ENCODE measurements at regions not wholly inside any gene's neighbourhood (a gene's known extent, or its start where the extent isn't known, plus 50 kb on each side); places are given as distances from the start of the nearest gene placed in this dataset.
"Not testable (repeated sequence)": the region's sequence is repeated elsewhere in the genome, so short reads cannot be mapped to it uniquely, and the experiment has no call there.

DNA sequence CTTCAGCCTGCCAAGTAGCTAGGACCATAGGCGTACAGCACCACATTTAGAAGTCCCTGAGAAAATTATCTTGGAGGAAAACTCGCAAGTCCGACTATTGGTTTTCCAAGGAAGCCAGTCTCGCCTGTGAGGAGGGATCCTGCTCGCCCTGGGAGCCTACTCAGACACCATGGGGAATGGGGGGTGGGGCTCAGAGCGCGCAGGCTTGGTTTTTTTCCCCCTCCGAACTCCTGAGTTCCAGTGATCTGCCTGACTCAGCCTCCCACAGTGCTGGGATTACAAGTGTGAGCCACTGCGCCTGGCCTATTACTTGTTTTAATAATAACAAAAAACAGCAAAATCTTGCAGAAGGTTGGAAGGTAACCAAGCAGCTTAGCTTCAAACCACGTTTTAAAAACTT lies 153.7 kb downstream of the OR2B2 start:
- WGBS, 3 donors, result 75 to 81% (median 79%) methylated on average over 10 of the region's 10 CpGs
- no peak overlapping the region for H3K27ac ChIP-seq (ENCODE audit: low read depth, low read length)

DNA sequence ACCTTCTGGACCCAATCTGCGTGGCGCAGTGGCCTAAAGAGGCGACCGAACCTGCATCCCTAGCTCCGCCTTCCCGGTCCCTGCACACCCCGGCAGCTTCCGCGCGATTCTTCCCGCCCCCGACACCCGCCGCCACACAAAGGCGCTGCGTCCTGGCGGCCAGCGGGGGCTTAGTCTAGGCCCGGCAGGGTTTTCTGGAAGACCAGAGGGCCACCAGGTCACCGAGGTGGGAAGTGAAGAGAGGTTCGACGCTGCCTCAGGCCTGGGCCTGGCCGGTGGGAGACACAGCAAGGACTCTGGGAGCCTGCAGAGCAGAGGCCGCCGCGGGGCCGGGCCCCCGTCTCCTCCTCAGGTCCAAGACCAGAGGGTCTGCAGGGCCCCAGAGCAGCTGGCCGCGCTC lies 154.9 kb downstream of the OR2B2 start:
- no peak overlapping the region for H3K27ac ChIP-seq (ENCODE audit: low read depth, low read length)
- 10 to 14% (median 12%) methylated on average over 25 to 30 of the region's 30 CpGs for WGBS, 3 donors

DNA sequence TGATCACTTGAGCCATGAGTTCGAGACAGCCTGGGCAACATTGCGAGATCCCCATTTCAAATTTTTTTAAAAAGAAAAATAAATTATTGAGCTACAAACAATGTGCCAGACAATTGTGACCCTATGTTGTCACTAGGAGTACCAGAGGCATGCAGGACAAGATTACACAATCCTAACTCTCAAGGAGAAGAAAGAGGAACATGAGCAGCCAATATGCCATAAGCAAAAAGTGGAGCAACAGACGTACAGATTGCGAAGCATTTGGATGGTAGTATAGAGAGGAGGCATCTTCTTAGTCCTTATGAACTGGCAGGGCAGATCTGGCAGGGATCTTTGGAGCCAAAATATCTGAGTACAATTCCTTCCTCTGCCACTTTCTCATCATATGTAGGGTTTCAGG lies 156.4 kb downstream of the OR2B2 start:
- no peak overlapping the region for H3K27ac ChIP-seq (ENCODE audit: low read depth, low read length)
- WGBS, 3 donors, result 58 to 93% (median 69%) methylated on average over 4 of the region's 4 CpGs

DNA sequence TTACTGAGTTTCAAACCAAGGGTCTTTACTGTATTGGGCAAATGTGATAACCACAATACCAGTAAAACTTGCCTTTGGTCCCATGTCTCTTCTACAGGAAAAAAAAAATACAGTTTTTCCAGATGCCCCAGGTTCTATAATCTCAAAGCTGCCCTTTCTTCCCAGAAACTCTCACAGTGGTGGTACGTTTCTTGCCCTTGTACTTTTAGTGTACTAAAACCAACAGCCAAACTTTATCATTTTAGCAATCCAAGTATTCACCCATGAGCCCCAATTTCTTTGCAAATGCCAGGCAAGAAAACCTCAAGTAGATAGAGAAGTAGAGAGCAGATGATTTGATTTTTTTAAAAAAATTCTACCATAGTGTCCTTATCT lies 157.8 kb downstream of the OR2B2 start:
- 12 to 19% (median 14%) methylated on average over 1 of the region's 1 CpG for WGBS, 3 donors
- H3K27ac ChIP-seq (ENCODE audit: low read depth, low read length), result no peak overlapping the region

DNA sequence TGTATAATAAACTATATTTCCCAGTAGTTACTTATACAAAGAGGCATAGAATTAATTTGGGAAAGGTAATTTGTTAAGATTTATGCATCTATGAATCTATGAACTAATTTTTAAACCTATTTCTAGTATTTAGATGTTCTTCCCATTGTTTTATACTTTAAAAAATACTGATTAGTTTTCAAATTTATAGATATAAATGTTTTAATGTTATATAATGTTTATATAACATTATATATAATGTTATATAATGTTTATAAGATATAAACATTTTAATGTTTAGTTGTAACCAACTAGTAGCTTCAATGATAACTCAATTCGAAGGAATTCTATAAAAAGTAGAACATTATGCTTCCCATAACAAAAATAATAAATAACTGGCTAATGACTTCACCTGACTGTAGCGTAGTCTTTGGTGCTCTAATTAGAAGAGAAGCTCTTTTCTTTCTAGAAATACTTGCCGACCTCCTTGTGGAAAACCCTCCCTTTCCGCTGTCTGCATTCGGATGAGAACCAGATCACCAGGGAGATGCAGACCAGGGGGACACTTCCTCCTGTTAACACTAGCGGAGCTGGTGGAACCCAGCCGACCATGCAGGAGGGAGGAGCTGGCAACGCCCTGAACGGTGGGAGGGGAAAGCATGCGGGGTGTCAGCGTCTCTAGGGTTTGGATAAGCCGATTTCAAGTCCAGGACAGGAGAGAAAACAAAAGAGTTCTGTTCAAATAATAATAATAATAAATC lies 158.4 kb downstream of the OR2B2 start:
- 0% methylated on average over 12 of the region's 12 CpGs for WGBS, 3 donors
- no peak overlapping the region for H3K27ac ChIP-seq (ENCODE audit: low read depth, low read length)

DNA sequence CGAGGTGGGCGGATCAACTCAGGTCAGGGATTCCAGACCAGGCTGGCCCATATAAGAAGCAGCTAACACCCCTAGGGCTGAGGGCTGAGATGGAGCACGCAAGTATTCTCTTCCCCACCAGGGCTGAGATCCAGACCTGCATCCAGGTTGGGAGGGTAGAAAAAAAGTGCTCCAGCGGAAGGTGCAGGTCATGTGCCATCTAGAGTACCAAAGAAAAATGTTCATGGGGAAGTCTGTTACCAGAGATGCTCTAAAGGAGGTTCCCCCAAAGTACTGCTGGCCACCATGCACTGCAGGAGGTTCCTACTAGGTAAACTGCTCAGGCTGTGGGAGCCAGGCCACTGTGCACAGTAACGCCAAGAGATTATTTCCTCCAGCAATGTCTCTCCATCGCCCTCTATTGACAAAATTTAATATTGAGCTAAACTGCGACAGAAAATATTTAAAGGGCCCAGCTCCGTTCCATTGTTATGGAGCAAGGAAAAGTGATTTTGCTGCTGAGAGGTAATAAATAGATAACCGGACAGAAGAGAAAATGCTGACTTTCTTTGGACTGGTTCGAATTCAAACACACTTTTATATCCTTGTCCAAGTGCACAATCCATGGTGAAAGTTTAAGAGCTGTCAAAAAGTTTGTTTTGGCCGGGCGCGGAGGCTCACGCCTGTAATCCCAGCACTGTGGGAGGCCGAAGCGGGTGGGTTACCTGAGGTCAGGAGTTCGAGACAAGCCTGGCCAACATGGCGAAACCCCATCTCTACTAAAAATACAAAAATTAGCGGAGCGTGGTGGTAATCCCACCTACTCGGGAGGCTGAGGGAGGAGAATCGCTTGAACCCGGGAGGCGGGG lies 159.9 kb downstream of the OR2B2 start:
- 6 to 14% (median 11%) methylated on average over 24 of the region's 24 CpGs for WGBS, 3 donors
- no peak overlapping the region for H3K27ac ChIP-seq (ENCODE audit: low read depth, low read length)

DNA sequence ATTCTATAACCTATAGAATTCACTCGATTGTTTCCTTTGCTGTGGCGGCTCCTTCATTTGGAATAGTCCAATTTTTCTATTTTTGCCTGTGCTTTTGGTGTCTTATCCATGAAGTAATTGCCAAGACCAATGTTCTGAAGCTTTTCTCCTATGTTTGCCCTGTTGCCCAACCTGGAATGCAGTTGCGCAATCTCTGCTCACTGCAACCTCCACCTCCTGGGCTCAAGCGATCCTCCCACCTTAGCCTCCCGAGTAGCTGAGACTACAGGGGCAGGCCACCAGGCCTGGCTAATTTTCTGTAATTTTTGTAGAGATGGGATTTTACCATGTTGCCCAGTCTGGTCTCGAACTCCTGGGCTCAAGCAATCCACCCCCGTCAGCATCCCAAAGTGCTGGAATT lies 163.5 kb downstream of the OR2B2 start:
- H3K27ac ChIP-seq (ENCODE audit: low read depth, low read length), result no peak overlapping the region
- WGBS, 3 donors, result 80 to 83% (median 80%) methylated on average over 7 of the region's 7 CpGs

DNA sequence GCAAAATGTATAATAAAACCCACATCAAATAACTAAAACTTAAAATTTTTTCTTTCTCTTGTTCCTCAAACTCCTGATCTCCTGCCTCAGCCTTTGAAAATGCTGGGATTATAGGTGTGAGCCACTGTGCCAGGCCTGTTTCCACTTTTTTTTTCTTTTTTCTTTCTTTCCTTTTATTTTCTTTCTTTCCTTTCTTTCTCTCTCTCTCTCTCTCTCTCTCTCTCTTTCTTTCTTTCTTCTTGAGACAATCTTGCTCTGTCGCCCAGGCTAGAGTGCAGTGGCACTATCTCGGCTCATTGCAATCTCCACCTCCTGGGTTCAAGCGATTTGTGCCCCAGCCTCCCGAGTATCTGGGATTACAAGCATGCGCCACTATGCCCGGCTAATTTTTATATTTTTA lies 164.6 kb downstream of the OR2B2 start:
- no peak overlapping the region for H3K27ac ChIP-seq (ENCODE audit: low read depth, low read length)
- 85 to 93% (median 86%) methylated on average over 6 of the region's 6 CpGs for WGBS, 3 donors

DNA sequence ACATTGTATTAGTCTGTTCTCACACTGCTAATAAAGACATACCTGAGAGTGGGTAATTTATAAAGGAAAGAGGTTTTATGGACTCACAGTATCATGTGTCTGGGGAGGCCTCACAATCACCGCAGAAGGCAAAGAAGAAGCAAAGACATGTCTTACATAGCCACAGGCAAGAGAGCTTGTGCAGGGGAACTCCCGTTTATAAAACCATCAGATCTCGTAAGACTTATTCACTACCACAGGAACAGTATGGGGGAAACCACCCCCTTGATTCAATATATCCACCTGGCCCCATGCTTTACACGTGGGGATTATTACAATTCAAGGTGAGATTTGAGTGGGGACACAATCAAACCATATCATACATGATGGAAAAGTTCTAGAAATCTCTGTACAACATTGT lies 165.3 kb downstream of the OR2B2 start:
- 47 to 53% (median 50%) methylated on average over 4 of the region's 4 CpGs for WGBS, 3 donors

DNA sequence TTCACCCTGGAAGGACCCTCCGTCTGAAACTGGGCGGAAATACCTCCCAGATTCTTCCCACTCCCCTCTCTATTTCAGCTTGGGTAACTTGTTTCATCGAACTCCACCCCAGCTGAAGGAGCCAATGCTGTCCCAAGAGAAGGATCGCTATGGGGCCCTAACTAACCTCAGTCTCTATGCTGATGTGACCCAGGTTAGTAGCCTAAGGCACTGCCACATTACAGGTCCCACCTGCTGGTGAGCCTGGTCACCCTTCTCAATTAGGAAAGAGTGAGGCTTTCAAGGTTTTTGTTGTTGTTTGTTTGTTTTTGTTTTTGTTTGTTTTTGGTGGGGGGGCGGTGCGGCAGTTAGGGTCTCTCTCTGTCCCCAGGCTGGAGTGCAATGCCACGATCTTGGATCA lies 168.4 kb downstream of the OR2B2 start:
- 10 to 22% (median 16%) methylated on average over 7 of the region's 7 CpGs for WGBS, 3 donors
- no peak overlapping the region for H3K27ac ChIP-seq (ENCODE audit: low read depth, low read length)

More for the DNA sequence above, 165.3 kb downstream of the OR2B2 start:
- not testable (repeated sequence) for H3K27ac ChIP-seq (ENCODE audit: low read depth, low read length)

DNA sequence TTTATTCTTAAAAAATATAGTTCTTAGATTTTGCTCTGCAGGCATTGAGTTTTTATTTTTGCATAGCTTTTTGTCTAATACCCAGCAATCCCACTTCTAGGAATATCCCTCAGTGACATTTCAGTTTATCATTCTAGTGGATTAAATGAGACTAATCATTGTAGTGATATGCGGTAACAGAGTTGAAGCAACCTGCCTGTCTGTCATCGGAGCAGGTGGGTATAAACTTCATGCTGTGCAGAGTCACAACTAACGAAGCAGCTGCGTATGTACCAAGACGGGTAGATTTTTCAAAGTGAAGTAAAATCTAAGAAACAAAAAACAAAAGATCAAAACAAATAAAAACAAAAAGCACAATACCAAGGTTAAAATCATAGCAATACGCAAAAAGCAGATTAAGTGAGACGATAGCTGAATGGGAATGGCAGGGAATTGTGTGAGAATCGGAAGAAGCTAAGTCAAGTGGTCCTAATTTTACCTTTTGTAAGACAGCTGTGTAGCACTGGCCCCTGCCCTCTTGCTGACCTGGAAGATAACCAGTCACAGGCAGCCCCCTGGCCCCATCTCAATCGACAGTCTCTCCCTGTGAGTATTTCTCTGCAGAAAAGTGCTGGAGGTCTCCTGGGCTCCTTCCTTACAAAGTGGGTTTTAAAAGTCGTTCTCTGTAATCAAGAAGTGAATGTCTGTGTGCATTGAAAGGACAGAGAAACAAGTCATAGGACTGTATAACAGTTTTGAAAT lies 169.2 kb downstream of the OR2B2 start:
- H3K27ac ChIP-seq (ENCODE audit: low read depth, low read length), result no peak overlapping the region
- 36 to 56% (median 42%) methylated on average over 10 of the region's 10 CpGs for WGBS, 3 donors

DNA sequence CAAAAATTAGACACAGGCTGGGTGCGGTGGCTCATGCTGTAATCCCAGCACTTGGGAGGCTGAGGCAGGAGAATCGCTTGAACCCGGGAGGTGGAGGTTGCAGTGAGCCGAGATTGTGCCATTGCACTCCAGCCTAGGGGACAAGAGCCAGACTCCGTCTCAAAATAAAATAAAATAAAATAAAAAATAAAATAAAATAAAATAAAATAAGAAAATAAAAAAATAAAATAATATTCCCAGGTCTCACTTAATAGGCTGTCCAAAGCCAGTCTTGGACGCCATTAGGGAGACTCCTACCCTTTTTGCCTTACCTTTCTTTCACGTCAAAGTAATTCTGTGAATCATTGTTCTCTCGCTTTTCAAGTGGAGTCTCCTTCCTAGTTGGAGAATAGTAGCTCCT lies 172.3 kb downstream of the OR2B2 start:
- WGBS, 3 donors, result 78 to 89% (median 87%) methylated on average over 8 of the region's 8 CpGs
- H3K27ac ChIP-seq (ENCODE audit: low read depth, low read length), result not testable (repeated sequence)

DNA sequence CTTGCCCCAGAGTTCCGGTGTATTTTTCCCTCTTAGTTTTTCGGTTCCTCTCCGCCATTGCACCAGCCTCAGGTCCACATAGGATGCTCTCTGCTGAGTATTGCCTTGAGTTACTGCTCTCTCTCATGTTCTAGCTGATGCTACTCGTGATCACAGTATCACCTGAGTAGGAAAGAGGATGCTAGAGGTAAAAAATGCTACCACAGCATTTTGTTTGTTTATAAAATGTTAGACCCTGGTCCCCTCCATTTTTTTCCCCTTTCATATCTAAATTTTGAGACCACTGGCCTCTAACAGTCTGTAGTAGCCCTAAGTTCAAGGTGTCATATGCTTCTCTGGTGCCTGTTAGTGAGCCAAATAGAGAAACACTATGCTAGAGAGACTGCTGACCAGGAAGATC lies 175.5 kb downstream of the OR2B2 start:
- 90 to 93% (median 92%) methylated on average over 4 of the region's 4 CpGs for WGBS, 3 donors
- H3K27ac ChIP-seq (ENCODE audit: low read depth, low read length), result no peak overlapping the region

DNA sequence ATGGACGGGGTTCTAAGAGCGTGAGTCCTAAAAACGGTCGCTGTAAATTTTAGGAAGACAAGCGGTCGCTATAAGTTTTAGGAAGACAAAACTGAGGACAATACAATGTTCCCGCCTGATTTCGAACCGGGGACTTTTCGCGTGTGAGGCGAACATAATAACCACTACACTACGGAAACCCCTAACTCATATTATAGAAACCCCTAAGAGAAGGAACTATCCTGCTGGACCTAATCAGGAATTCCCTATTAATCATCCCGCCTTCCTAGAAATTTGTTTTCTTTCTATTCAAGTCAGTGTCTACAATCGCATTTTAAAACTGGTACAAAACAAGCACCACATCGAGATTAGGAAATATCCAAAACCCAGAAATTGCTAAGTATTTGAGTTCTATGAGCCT lies 183.8 kb downstream of the OR2B2 start:
- 79 to 83% (median 81%) methylated on average over 16 of the region's 16 CpGs for WGBS, 3 donors

DNA sequence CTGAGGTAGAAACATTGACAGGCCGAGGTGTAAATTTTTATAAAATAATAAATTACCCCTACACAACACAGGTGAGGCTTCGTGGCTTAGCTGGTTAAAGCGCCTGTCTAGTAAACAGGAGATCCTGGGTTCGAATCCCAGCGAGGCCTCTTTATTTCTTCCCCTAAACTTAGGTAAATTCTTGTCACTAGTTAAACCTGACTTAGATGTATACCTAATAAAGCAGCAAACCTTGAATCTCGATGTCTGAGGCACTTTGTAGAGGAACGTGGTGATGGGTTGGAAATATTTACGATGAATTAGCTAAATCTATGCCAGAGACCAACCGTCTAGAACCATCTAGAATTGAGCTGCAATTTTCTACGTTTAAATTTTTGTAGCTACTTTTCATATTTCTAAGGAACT lies 185.6 kb downstream of the OR2B2 start:
- WGBS, 3 donors, result 47 to 64% (median 62%) methylated on average over 10 of the region's 10 CpGs
- H3K27ac ChIP-seq (ENCODE audit: low read depth, low read length), result no peak overlapping the region

More for the DNA sequence above, 183.8 kb downstream of the OR2B2 start:
- H3K27ac ChIP-seq (ENCODE audit: low read depth, low read length), result no peak overlapping the region

DNA sequence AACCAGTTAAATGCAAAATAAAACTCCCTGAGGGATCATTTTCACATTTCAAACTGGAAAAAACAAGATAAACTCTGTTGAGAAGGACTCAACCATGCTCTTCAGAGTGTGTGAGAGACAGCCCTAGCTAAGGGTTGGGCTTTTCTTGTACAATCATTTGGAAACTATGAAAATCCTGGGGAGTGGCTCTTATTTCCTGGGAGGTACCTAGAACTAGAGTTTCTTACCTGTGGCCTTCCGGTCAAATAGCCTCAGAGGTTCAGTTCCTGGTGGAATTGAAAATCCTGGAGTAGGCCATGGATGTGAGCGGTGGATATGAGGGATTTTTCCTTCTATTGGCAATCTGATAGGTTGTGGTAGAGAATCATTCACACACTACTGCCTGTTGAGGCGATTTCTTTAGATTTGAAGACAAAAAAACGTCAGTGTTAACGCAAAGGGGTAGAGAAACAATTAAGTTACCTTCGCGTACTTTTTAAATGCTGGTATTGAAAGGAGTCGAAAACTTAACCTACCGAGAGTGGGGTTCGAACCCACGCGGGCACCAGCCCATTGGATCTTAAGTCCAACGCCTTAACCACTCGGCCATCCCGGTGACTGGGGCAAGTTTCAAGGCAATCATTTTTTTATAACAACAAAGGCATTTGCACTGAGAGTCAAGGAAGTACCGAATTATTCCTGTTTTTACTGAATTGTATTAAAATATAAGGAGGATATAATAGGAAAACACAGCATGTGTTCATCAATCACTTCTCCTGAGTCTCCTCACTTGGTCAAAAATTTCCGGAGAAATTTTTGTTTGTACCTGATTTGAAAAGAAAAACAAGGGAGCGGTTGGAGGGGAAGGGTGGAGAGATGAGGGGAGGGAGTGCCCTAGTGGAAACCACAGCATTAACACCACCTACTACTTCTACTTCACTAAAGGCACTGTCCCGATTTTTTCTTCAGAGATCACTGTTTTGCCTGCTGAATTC lies 191.3 kb downstream of the OR2B2 start:
- WGBS, 3 donors, result 31 to 42% (median 39%) methylated on average over 19 of the region's 19 CpGs
- no peak overlapping the region for H3K27ac ChIP-seq (ENCODE audit: low read depth, low read length)

DNA sequence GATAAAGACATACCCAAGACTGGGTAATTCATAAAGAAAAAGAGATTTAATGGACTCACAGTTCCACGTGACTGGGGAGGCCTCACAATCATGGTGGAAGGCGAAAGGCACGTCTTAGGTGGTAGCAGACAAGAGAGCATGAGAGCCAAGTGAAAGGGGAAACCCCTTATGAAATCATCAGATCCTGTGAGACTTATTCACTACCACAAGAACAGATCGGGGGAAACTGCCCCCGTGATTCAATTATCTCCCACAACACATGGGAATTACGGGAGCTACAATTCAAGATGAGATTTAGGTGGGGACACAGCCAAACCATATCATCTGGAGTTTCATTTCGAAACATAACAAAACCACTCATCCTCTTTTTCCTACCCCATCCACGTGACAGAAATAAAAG lies 193.2 kb downstream of the OR2B2 start:
- not testable (repeated sequence) for H3K27ac ChIP-seq (ENCODE audit: low read depth, low read length)
- WGBS, 3 donors, result 52 to 73% (median 61%) methylated on average over 8 of the region's 8 CpGs

DNA sequence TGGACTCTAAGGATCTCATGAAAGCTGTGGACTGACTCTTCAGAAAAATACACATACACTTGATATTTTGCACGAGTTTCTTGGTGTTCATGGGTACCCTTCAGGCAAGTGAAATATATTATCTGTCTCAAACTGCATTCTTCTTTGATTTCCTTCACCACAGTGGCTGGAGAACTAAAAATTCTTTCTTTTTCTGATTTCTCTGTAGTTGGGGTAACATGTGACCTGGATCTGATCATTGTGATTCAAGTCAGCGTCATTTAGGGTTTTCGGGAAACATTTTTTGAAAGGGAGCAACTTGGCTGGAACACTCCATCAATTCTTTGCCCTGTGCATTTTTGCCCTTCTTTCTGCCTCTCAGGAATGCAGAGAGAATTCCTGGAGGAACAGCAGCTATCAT lies 205.8 kb downstream of the OR2B2 start:
- H3K27ac ChIP-seq (ENCODE audit: low read depth, low read length), result no peak overlapping the region
- WGBS, 3 donors, result 87 to 93% (median 89%) methylated on average over 3 of the region's 3 CpGs
